ENCODE measurements at regions not wholly inside any gene's neighbourhood (a gene's known extent, or its start where the extent isn't known, plus 50 kb on each side); places are given as distances from the start of the nearest gene placed in this dataset.
A peak's percentile ranks its signal among the peaks of the same experiment; 100 is the strongest.
"Not testable (repeated sequence)": the region's sequence is repeated elsewhere in the genome, so short reads cannot be mapped to it uniquely, and the experiment has no call there.

DNA sequence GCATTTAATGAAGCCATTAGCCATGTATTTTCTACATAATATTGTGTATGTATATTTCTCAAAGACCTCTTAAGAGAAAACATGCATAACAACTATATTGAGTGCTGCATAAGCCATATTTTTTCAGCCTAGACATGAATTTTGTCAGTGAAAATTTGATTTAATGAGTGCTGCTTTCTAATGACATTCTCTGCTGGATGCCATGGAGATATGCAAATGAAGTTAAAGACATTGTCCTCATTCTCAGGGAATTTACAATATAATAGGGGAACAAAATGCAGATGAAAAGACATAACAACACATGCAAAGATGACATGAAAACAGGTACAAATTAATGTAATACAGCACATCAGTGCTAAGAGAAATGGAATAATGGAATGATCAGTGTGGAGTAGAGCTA, 118.7 kb downstream of the ATOH1 start:
- peak; percentile 32; the same call in 1 of the 2 replicates for TF ChIP-seq NANOG (IDR thresholded peaks at IDR 0.05; ENCODE audit: borderline replicate concordance)
- TF ChIP-seq, protein P1, sequence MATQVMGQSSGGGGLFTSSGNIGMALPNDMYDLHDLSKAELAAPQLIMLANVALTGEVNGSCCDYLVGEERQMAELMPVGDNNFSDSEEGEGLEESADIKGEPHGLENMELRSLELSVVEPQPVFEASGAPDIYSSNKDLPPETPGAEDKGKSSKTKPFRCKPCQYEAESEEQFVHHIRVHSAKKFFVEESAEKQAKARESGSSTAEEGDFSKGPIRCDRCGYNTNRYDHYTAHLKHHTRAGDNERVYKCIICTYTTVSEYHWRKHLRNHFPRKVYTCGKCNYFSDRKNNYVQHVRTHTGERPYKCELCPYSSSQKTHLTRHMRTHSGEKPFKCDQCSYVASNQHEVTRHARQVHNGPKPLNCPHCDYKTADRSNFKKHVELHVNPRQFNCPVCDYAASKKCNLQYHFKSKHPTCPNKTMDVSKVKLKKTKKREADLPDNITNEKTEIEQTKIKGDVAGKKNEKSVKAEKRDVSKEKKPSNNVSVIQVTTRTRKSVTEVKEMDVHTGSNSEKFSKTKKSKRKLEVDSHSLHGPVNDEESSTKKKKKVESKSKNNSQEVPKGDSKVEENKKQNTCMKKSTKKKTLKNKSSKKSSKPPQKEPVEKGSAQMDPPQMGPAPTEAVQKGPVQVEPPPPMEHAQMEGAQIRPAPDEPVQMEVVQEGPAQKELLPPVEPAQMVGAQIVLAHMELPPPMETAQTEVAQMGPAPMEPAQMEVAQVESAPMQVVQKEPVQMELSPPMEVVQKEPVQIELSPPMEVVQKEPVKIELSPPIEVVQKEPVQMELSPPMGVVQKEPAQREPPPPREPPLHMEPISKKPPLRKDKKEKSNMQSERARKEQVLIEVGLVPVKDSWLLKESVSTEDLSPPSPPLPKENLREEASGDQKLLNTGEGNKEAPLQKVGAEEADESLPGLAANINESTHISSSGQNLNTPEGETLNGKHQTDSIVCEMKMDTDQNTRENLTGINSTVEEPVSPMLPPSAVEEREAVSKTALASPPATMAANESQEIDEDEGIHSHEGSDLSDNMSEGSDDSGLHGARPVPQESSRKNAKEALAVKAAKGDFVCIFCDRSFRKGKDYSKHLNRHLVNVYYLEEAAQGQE (IDR thresholded peaks at IDR 0.05; ENCODE audit: unreplicated experiment): no peak
- H3K9me3 Mint-ChIP-seq: no peaks in the 10 kb centered on the region
- DNase-seq (ENCODE audit: low spot score) (peak; percentile 60), ATAC-seq (peak; percentile 39; the same call in 2 of the 3 replicates)
- Histone ChIP-seq H3K27me3 (ENCODE audit: insufficient read depth) (no peaks in the 10 kb centered on the region), H3K4me3 (0 out of 2 replicates have a peak overlapping the region, but pooled peaks have one; percentile 2), H3K4me1 (ENCODE audit: insufficient read depth) (peaks cover 22% of the 10 kb centered on the region), H3K36me3 (ENCODE audit: insufficient read depth) (no peaks in the 10 kb centered on the region), H3K27ac (ENCODE audit: low read depth) (no peak overlapping the region), H3K9me2 (ENCODE audit: insufficient read depth) (no peaks in the 10 kb centered on the region), H4K20me1 (replicated peaks; ENCODE audit: insufficient read depth) (no peaks in the 10 kb centered on the region), H3F3A (replicated peaks; ENCODE audit: low read depth) (no peaks in the 10 kb centered on the region), H3K79me2 (replicated peaks; ENCODE audit: insufficient read depth) (no peaks in the 10 kb centered on the region), H3K4me2 (peak overlapping the region; percentile 23; the same call in 1 of the 2 replicates), H2AFZ (no peak overlapping the region)
- H3K4me3 Mint-ChIP-seq: peak overlapping the region; percentile 4; the same call in 1 of the 3 replicates
- no peaks in the 10 kb centered on the region for H3K36me3 Mint-ChIP-seq (ENCODE audit: low read depth)
- H3K27me3 Mint-ChIP-seq (ENCODE audit: insufficient read depth, low read depth, poor library complexity): peaks cover 2% of the 10 kb centered on the region
- H3K4me1 Mint-ChIP-seq: peaks cover 23% of the 10 kb centered on the region
- peak overlapping the region; percentile 39; the same call in 1 of the 2 replicates for H3K27ac Mint-ChIP-seq

DNA sequence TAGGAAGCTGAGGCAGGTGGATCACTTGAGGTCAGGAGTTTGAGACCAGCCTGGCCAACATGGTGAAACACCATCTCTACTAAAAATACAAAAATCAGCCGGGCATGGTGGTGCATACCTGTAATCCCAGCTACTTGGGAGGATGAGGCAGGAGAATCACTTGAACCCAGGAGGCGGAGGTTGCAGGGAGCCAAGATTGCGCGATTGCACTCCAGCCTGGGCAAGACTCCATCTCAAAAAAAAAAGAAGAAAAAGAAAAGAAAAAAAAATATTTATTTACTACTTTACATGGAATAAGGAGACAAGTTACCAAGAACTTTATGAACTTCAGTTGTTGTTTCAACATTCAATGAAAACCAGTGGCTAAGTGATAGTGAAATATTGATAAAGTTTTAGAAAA, 121.7 kb downstream of the ATOH1 start:
- H3K4me2 ChIP-seq; H3K27ac ChIP-seq (ENCODE audit: low read depth); H3K36me3 ChIP-seq (ENCODE audit: insufficient read depth); H3K9me2 ChIP-seq (ENCODE audit: insufficient read depth); H3F3A ChIP-seq (replicated peaks; ENCODE audit: low read depth); H3K4me3 ChIP-seq; H3K79me2 ChIP-seq (replicated peaks; ENCODE audit: insufficient read depth); H3K36me3 Mint-ChIP-seq (ENCODE audit: low read depth); H3K27me3 ChIP-seq (ENCODE audit: insufficient read depth); H3K4me3 Mint-ChIP-seq; H3K27ac Mint-ChIP-seq; H2AFZ ChIP-seq; H3K27me3 Mint-ChIP-seq (ENCODE audit: insufficient read depth, low read depth, poor library complexity); ATAC-seq; H3K9me3 Mint-ChIP-seq; H4K20me1 ChIP-seq (replicated peaks; ENCODE audit: insufficient read depth); DNase-seq (ENCODE audit: low spot score): not testable (repeated sequence)
- H3K4me1 ChIP-seq (ENCODE audit: insufficient read depth): peaks cover 22% of the 10 kb centered on the region
- H3K4me1 Mint-ChIP-seq: peaks cover 23% of the 10 kb centered on the region

DNA sequence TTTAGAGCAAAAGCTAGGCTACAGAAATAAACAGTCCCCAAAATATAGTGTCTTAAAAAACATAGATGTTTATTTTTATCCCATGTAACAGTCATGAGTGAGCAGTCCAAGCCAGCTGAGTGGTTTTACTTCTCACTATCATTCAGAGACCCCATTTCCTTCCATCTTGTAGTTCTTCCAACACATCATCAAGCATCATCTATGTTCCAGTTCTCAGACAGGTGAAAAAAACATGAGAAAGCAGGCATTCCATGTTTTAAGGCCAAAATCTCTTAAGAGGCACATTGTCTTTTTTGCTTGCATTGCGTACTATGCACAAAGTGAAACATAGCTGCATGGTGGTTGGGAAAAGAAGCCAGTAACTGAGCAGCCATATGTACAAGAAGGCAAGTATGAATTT, 128.6 kb downstream of the ATOH1 start:
- Histone ChIP-seq H3K9me2 (ENCODE audit: insufficient read depth) (no peaks in the 10 kb centered on the region), H3K4me2 (no peak overlapping the region), H2AFZ (no peak overlapping the region), H4K20me1 (replicated peaks; ENCODE audit: insufficient read depth) (no peaks in the 10 kb centered on the region), H3K4me1 (ENCODE audit: insufficient read depth) (peaks cover 16% of the 10 kb centered on the region), H3F3A (replicated peaks; ENCODE audit: low read depth) (no peaks in the 10 kb centered on the region), H3K27ac (ENCODE audit: low read depth) (no peak overlapping the region), H3K4me3 (no peak overlapping the region), H3K27me3 (ENCODE audit: insufficient read depth) (no peaks in the 10 kb centered on the region), H3K79me2 (replicated peaks; ENCODE audit: insufficient read depth) (no peaks in the 10 kb centered on the region), H3K36me3 (ENCODE audit: insufficient read depth) (no peaks in the 10 kb centered on the region)
- Mint-ChIP-seq H3K4me1 (peaks cover 16% of the 10 kb centered on the region; the same call in 2 of the 3 replicates), H3K27me3 (ENCODE audit: insufficient read depth, low read depth, poor library complexity) (no peaks in the 10 kb centered on the region), H3K4me3 (no peak overlapping the region), H3K36me3 (ENCODE audit: low read depth) (no peaks in the 10 kb centered on the region), H3K9me3 (no peaks in the 10 kb centered on the region; the same call in 2 of the 3 replicates), H3K27ac (no peak overlapping the region)
- ATAC-seq: no peak
- no peak for DNase-seq (ENCODE audit: low spot score)
- TF ChIP-seq ZNF331 (CRISPR knock-in tag; IDR thresholded peaks at IDR 0.05; ENCODE audit: low read depth): no peak
- no peak for TF ChIP-seq STAT1 (IDR thresholded peaks at IDR 0.05; ENCODE audit: unreplicated experiment)
- TF ChIP-seq, protein P1 (IDR thresholded peaks at IDR 0.05; ENCODE audit: unreplicated experiment): no peak
- no peak for TF ChIP-seq ZNF114 (CRISPR knock-in tag; IDR thresholded peaks at IDR 0.05)
- TF ChIP-seq NANOG (IDR thresholded peaks at IDR 0.05; ENCODE audit: borderline replicate concordance): no peak
- TF ChIP-seq EZH2 (IDR thresholded peaks at IDR 0.05; ENCODE audit: low read depth, unreplicated experiment): no peak

Data from GM23338 (cell line).